GM15510 (cell line): ENCODE measurements at regions not wholly inside any gene's neighbourhood (a gene's known extent, or its start where the extent isn't known, plus 50 kb on each side); places are given as distances from the start of the nearest gene placed in this dataset.

Experiments used
- POLR2A ChIP-seq: IDR thresholded peaks from 3 replicates; pipeline ENCODE4 v1.6.1; 2011; ENCODE audit warnings: borderline replicate concordance; ENCODE audit not compliant: insufficient read length; ENCODE audit errors: extremely low read depth

GRCh38 chr13:73286177-73286576, 227.4 kb downstream of the KLF5 start:
- TF ChIP-seq POLR2A: no peak

- TF ChIP-seq POLR2A: no peak
These were observed 225.5 kb downstream of the KLF5 start for GRCh38 chr13:73284081-73284874.

GRCh38 chr13:73283636-73284035, 224.8 kb downstream of the KLF5 start:
- no peak for TF ChIP-seq POLR2A

GRCh38 chr13:73281746-73282145, 222.9 kb downstream of the KLF5 start:
- no peak for TF ChIP-seq POLR2A

- no peak for TF ChIP-seq POLR2A
These were observed 219.4 kb downstream of the KLF5 start for GRCh38 chr13:73278186-73278585.

GRCh38 chr13:73275163-73275562, 216.4 kb downstream of the KLF5 start:
- TF ChIP-seq POLR2A: no peak

- no peak for TF ChIP-seq POLR2A
These were observed 215.3 kb downstream of the KLF5 start for GRCh38 chr13:73274147-73274546.

- TF ChIP-seq POLR2A: no peak
These were observed 214.9 kb downstream of the KLF5 start for GRCh38 chr13:73273745-73274144.

GRCh38 chr13:73273276-73273675, 214.5 kb downstream of the KLF5 start:
- TF ChIP-seq POLR2A: no peak

- TF ChIP-seq POLR2A: no peak
These were observed 214.0 kb downstream of the KLF5 start for GRCh38 chr13:73272831-73273230.

GRCh38 chr13:73268306-73268705, 209.5 kb downstream of the KLF5 start:
- TF ChIP-seq POLR2A: no peak

GRCh38 chr13:73266640-73267180, 207.9 kb downstream of the KLF5 start:
- no peak for TF ChIP-seq POLR2A

- TF ChIP-seq POLR2A: no peak
These were observed 204.2 kb downstream of the KLF5 start for GRCh38 chr13:73262862-73263627.

- no peak for TF ChIP-seq POLR2A
These were observed 203.0 kb downstream of the KLF5 start for GRCh38 chr13:73261739-73262216.

GRCh38 chr13:73259061-73260017, 200.5 kb downstream of the KLF5 start:
- no peak for TF ChIP-seq POLR2A

GRCh38 chr13:73258406-73258805, 199.6 kb downstream of the KLF5 start:
- no peak for TF ChIP-seq POLR2A
